Non-pigmented ciliary epithelial cell (primary cell): ENCODE measurements at regions not wholly inside any gene's neighbourhood (a gene's known extent, or its start where the extent isn't known, plus 50 kb on each side); places are given as distances from the start of the nearest gene placed in this dataset.
"Not testable (repeated sequence)": the region's sequence is repeated elsewhere in the genome, so short reads cannot be mapped to it uniquely, and the experiment has no call there.

ENCODE experiments used
- DNase-seq: peaks from one replicate; pipeline ENCODE4 v3.0.0-alpha.2; 2010; ENCODE audit warnings: low read depth

GRCh38 chr2:87263868-87264518 lies 242.3 kb upstream of the PLGLB1 start:
- not testable (repeated sequence) for DNase-seq

- DNase-seq: not testable (repeated sequence)
These were observed 253.5 kb upstream of the PLGLB1 start for GRCh38 chr2:87275192-87275591.

GRCh38 chr2:87275974-87276629 lies 254.5 kb upstream of the PLGLB1 start:
- not testable (repeated sequence) for DNase-seq

GRCh38 chr2:87276673-87277072 lies 255.0 kb upstream of the PLGLB1 start:
- not testable (repeated sequence) for DNase-seq

GRCh38 chr2:87277734-87278133 lies 256.1 kb upstream of the PLGLB1 start:
- DNase-seq: not testable (repeated sequence)

- not testable (repeated sequence) for DNase-seq
These were observed 259.1 kb upstream of the PLGLB1 start for GRCh38 chr2:87280596-87281355.

GRCh38 chr2:87283735-87284470 lies 262.3 kb upstream of the PLGLB1 start:
- DNase-seq: not testable (repeated sequence)

- DNase-seq: not testable (repeated sequence)
These were observed 262.8 kb upstream of the PLGLB1 start for GRCh38 chr2:87284471-87284772.

- DNase-seq: not testable (repeated sequence)
These were observed 263.5 kb upstream of the PLGLB1 start for GRCh38 chr2:87285139-87285538.

- DNase-seq: not testable (repeated sequence)
These were observed 269.1 kb upstream of the PLGLB1 start for GRCh38 chr2:87290566-87291307.

- not testable (repeated sequence) for DNase-seq
These were observed 270.0 kb upstream of the PLGLB1 start for GRCh38 chr2:87291400-87292200.

GRCh38 chr2:87293931-87294594 lies 272.4 kb upstream of the PLGLB1 start:
- DNase-seq: not testable (repeated sequence)

GRCh38 chr2:87295135-87295534 lies 273.5 kb upstream of the PLGLB1 start:
- not testable (repeated sequence) for DNase-seq

- DNase-seq: not testable (repeated sequence)
These were observed 279.7 kb upstream of the PLGLB1 start for GRCh38 chr2:87301349-87301748.

GRCh38 chr2:87301871-87302270 lies 280.2 kb upstream of the PLGLB1 start:
- DNase-seq: not testable (repeated sequence)

GRCh38 chr2:87308621-87309020 lies 287.0 kb upstream of the PLGLB1 start:
- DNase-seq: not testable (repeated sequence)

- DNase-seq: not testable (repeated sequence)
These were observed 288.1 kb upstream of the PLGLB1 start for GRCh38 chr2:87309785-87310184.

GRCh38 chr2:87311896-87312441 lies 290.3 kb upstream of the PLGLB1 start:
- DNase-seq: not testable (repeated sequence)

- DNase-seq: not testable (repeated sequence)
These were observed 293.0 kb upstream of the PLGLB1 start for GRCh38 chr2:87314622-87315021.
